MM.1S (cell line): ENCODE measurements at regions not wholly inside any gene's neighbourhood (a gene's known extent, or its start where the extent isn't known, plus 50 kb on each side); places are given as distances from the start of the nearest gene placed in this dataset.

Source experiments
- EZH2 ChIP-seq: fragments of 300-600 bp; sonication (generic); optimal IDR thresholded peaks from 2 replicates; pipeline ENCODE3; 2017; ENCODE audit warnings: low read depth, mild to moderate bottlenecking, antibody characterized with exemption, low read length, mixed read lengths
- EZH2phosphoT487 ChIP-seq: fragments of 300-600 bp; sonication (generic); IDR thresholded peaks from 2 replicates; pipeline ENCODE4 v1.6.1; 2018; ENCODE audit warnings: antibody characterized with exemption, low read length

- TF ChIP-seq EZH2 = no peak
- no peak for TF ChIP-seq EZH2phosphoT487
These were observed 226.4 kb upstream of the SOX4 start for GRCh38 chr6:21367148-21367547.
